Epithelial cell of esophagus (primary cell): ENCODE measurements at regions not wholly inside any gene's neighbourhood (a gene's known extent, or its start where the extent isn't known, plus 50 kb on each side); places are given as distances from the start of the nearest gene placed in this dataset.

Experiments used
- DNase-seq: peaks from one replicate; pipeline ENCODE4 v3.0.0; 2010; ENCODE audit warnings: low read depth
- H3K4me3 ChIP-seq: 2 replicates; pipeline ENCODE4 v1.5.1; 2011; ENCODE audit warnings: mild to moderate bottlenecking, low read length, control low read depth
- CTCF ChIP-seq: IDR thresholded peaks from 2 replicates; pipeline ENCODE4 v1.5.1; 2011; ENCODE audit warnings: low read depth, mild to moderate bottlenecking, low read length, control low read depth, inconsistent platforms; ENCODE audit not compliant: insufficient read depth; ENCODE audit errors: missing control alignments

- no peak overlapping the region for H3K4me3 ChIP-seq
- no peak for DNase-seq
- TF ChIP-seq CTCF: no peak
Measured at GRCh38 chr6:27098956-27099355, 148.5 kb upstream of the PRSS16 start.

- TF ChIP-seq CTCF: no peak
- H3K4me3 ChIP-seq: no peak overlapping the region
- DNase-seq: no peak
Measured at GRCh38 chr6:27100921-27101320, 146.6 kb upstream of the PRSS16 start.

- DNase-seq: no peak
- no peak for TF ChIP-seq CTCF
- H3K4me3 ChIP-seq: no peak overlapping the region
Measured at GRCh38 chr6:27101824-27102223, 145.7 kb upstream of the PRSS16 start.

- no peak for DNase-seq
- TF ChIP-seq CTCF: no peak
- H3K4me3 ChIP-seq: no peak overlapping the region
Measured at GRCh38 chr6:27106382-27106781, 141.1 kb upstream of the PRSS16 start.

GRCh38 chr6:27111743-27112142 is 135.8 kb upstream of the PRSS16 start:
- H3K4me3 ChIP-seq: no peak overlapping the region
- no peak for DNase-seq
- no peak for TF ChIP-seq CTCF

- DNase-seq: no peak
- TF ChIP-seq CTCF: no peak
- H3K4me3 ChIP-seq: no peak overlapping the region
Measured at GRCh38 chr6:27112974-27113373, 134.5 kb upstream of the PRSS16 start.

GRCh38 chr6:27119329-27119728 is 128.2 kb upstream of the PRSS16 start:
- no peak overlapping the region for H3K4me3 ChIP-seq
- DNase-seq: no peak
- TF ChIP-seq CTCF: no peak
